ENCODE measurements at regions not wholly inside any gene's neighbourhood (a gene's known extent, or its start where the extent isn't known, plus 50 kb on each side); places are given as distances from the start of the nearest gene placed in this dataset.

DNA sequence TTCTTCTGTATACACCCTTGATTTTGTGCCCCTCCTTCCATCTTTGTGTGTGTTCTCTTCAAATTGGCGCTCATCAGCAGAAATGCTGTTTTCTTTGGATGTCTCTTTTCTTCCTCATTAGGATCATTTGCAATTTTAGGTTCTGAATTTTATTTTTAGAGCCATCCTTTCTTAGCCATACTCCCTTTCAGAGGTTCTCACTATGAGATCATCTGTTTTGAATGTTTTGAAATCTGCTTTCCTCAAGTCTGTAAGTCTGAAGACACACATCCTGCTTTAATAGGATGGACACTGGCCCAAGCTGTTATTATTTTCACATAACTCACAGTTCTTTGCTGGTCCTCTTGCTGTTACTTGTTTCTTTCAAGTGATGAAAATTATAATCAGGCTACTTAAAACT is 124.8 kb downstream of the BDH1 start:
- no peak for TF ChIP-seq POLR2AphosphoS5 (IDR thresholded peaks at IDR 0.05; ENCODE audit: low read depth, low read length)
- no peak for TF ChIP-seq SIN3A (IDR thresholded peaks at IDR 0.05; ENCODE audit: borderline replicate concordance, insufficient read depth, low read depth, low read length)
- no peak for TF ChIP-seq REST (IDR thresholded peaks at IDR 0.05; ENCODE audit: insufficient read depth in 1 of 2, low read depth in 2 of 2, low read length in 1 of 2)
- TF ChIP-seq, protein P1, sequence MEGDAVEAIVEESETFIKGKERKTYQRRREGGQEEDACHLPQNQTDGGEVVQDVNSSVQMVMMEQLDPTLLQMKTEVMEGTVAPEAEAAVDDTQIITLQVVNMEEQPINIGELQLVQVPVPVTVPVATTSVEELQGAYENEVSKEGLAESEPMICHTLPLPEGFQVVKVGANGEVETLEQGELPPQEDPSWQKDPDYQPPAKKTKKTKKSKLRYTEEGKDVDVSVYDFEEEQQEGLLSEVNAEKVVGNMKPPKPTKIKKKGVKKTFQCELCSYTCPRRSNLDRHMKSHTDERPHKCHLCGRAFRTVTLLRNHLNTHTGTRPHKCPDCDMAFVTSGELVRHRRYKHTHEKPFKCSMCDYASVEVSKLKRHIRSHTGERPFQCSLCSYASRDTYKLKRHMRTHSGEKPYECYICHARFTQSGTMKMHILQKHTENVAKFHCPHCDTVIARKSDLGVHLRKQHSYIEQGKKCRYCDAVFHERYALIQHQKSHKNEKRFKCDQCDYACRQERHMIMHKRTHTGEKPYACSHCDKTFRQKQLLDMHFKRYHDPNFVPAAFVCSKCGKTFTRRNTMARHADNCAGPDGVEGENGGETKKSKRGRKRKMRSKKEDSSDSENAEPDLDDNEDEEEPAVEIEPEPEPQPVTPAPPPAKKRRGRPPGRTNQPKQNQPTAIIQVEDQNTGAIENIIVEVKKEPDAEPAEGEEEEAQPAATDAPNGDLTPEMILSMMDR (IDR thresholded peaks at IDR 0.05), result no peak
- no peak for TF ChIP-seq TCF7L2 (IDR thresholded peaks at IDR 0.05; ENCODE audit: low read depth, low read length)

All from Panc1 (cell line).